SU-DHL-6 (cell line): ENCODE measurements at regions not wholly inside any gene's neighbourhood (a gene's known extent, or its start where the extent isn't known, plus 50 kb on each side); places are given as distances from the start of the nearest gene placed in this dataset.

Source experiments
- H2AFZ ChIP-seq: fragments of 200-600 bp; sonication (generic); 2 replicates; pipeline ENCODE4 v1.6.1; 2014; ENCODE audit warnings: low read depth, mild to moderate bottlenecking, moderate library complexity, mixed read lengths, antibody characterized with exemption, low read length; ENCODE audit not compliant: severe bottlenecking
- H3F3A ChIP-seq: fragments of 200-600 bp; shearing (Covaris generic); 2 replicates; pipeline ENCODE4 v1.6.0; 2016; ENCODE audit warnings: antibody characterized with exemption, mild to moderate bottlenecking; ENCODE audit not compliant: insufficient read depth
- H3K27ac ChIP-seq: fragments of 200-600 bp; sonication (generic); 2 replicates; pipeline ENCODE4 v1.5.1; 2016; ENCODE audit warnings: low read depth, mild to moderate bottlenecking, low read length, moderate library complexity, mixed read lengths
- H3K27me3 ChIP-seq: fragments of 200-600 bp; sonication (generic), shearing (Covaris generic); 2 replicates; pipeline ENCODE4 v1.6.0; 2014; ENCODE audit warnings: mild to moderate bottlenecking, low read length
- H3K36me3 ChIP-seq: fragments of 200-600 bp; sonication (generic); 2 replicates; pipeline ENCODE4 v1.6.1; 2014; ENCODE audit warnings: mild to moderate bottlenecking, low read length, mixed read lengths
- H3K4me2 ChIP-seq: fragments of 300-600, 200-600 bp; shearing (Covaris generic), sonication (generic); 2 replicates; pipeline ENCODE4 v1.6.0; 2014; ENCODE audit warnings: low read length, low read depth, mild to moderate bottlenecking; ENCODE audit not compliant: poor library complexity, severe bottlenecking
- H3K4me3 ChIP-seq: fragments of 200-600 bp; sonication (generic); 2 replicates; pipeline ENCODE4 v1.5.1; 2014; ENCODE audit warnings: antibody characterized with exemption, low read length, mild to moderate bottlenecking, mixed read lengths; ENCODE audit not compliant: insufficient read depth, poor library complexity, severe bottlenecking
- H3K79me2 ChIP-seq: fragments of 200-600 bp; sonication (generic); 2 replicates; pipeline ENCODE4 v1.6.1; 2014; ENCODE audit warnings: mild to moderate bottlenecking, low read length, moderate library complexity; ENCODE audit not compliant: insufficient read depth
- H3K9ac ChIP-seq: fragments of 200-600 bp; sonication (generic); 2 replicates; pipeline ENCODE4 v1.7.0; 2014; ENCODE audit warnings: mild to moderate bottlenecking, low read length
- H3K9me2 ChIP-seq: fragments of 200-600 bp; sonication (generic); replicated peaks from 2 replicates; pipeline ENCODE4 v1.6.1; 2014; ENCODE audit warnings: low read length; ENCODE audit not compliant: insufficient read depth
- H3K9me3 ChIP-seq: fragments of 200-600 bp; sonication (generic); 2 replicates; pipeline ENCODE4 v1.6.1; 2014; ENCODE audit warnings: low read length, mixed read lengths; ENCODE audit not compliant: insufficient read depth
- H4K20me1 ChIP-seq: fragments of 200-600 bp; sonication (generic); 2 replicates; pipeline ENCODE4 v1.6.1; 2014; ENCODE audit warnings: low read depth, mild to moderate bottlenecking, antibody characterized with exemption, low read length, moderate library complexity, mixed read lengths
- CTCF ChIP-seq: fragments of 200-600 bp; sonication (generic); IDR thresholded peaks from one replicate; pipeline ENCODE4 v1.5.1; 2017; ENCODE audit warnings: antibody characterized with exemption, mild to moderate bottlenecking, low read length, moderate library complexity; ENCODE audit not compliant: insufficient read depth, poor library complexity, severe bottlenecking
- EZH2phosphoT487 ChIP-seq: fragments of 200-600 bp; sonication (generic), shearing (Covaris generic); conservative IDR thresholded peaks from 2 replicates; pipeline ENCODE4 v1.6.1; 2018; ENCODE audit warnings: mild to moderate bottlenecking, antibody characterized with exemption, low read length, moderate library complexity, mixed read lengths

- no peaks in the 10 kb centered on the region for H4K20me1 ChIP-seq
- no peaks in the 10 kb centered on the region for H3K27me3 ChIP-seq
- no peak overlapping the region for H3K4me3 ChIP-seq
- no peaks in the 10 kb centered on the region for H3K36me3 ChIP-seq
- H3K4me2 ChIP-seq: no peak overlapping the region
- no peaks in the 10 kb centered on the region for H3K9me2 ChIP-seq
- no peak overlapping the region for H3K9ac ChIP-seq
- H3K79me2 ChIP-seq: no peaks in the 10 kb centered on the region
- no peak overlapping the region for H3K27ac ChIP-seq
- no peak overlapping the region for H2AFZ ChIP-seq
- no peaks in the 10 kb centered on the region for H3K9me3 ChIP-seq
- H3F3A ChIP-seq: no peaks in the 10 kb centered on the region
- TF ChIP-seq EZH2phosphoT487: no peak
- TF ChIP-seq CTCF: no peak
Observed at GRCh38 chr5:72760259-72760658, 56.2 kb upstream of the TNPO1 start.

DNA sequence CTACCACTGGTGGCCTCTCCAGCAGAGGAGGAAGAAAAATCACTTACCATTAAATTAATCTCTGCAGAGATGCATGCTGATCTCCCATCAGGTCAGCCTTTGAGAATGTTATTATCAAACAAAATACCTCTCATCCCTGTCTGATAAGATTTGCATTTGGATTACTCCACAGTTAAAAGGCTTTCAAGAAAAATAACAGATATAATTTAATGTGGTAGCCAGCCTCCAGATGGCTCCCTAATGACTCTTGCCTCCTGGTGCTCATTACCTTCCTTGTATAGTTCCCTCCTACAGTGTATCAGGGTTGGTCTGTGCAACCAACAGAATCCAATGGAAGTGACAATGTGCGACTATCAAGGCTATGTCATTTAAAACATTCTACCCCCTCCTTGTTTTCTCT, 63.6 kb upstream of the TNPO1 start:
- Histone ChIP-seq H3K79me2 (no peaks in the 10 kb centered on the region), H3K27me3 (no peaks in the 10 kb centered on the region), H3K4me2 (no peak overlapping the region), H3F3A (no peaks in the 10 kb centered on the region), H3K36me3 (no peaks in the 10 kb centered on the region), H3K9me3 (no peaks in the 10 kb centered on the region), H3K9me2 (no peaks in the 10 kb centered on the region), H4K20me1 (no peaks in the 10 kb centered on the region), H3K4me3 (no peak overlapping the region), H3K27ac (no peak overlapping the region), H2AFZ (no peak overlapping the region), H3K9ac (no peak overlapping the region)
- no peak for TF ChIP-seq CTCF
- TF ChIP-seq EZH2phosphoT487: no peak

DNA sequence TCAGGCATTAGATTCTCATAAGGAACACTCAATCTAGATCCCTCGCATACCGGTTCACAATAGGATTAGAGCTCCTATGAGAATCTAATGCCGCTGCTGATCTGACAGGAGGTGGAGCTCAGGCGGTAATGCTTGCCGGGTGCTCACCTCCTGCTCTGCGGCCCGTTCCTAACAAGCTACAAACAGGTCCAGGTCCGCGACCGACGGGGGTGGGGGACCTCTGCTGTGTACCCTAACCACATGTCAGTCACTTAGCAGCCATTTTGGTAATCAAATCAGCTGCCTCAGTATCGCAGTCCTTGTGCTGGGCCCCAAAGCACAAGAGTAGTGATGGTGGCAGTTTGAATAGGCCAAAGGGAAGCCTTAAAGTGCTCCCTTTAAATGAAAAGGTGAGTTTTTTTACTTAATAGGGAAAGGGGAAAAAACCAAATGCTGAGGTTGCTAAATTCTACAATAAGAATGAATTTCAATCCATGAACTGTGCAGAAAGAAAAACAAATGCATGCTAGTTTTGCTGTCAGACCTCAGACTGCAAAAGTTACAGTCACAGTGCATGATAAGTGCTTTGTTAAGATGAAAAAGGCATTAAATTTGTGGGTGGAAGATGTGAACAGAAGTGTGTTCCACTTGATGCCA, 67.0 kb upstream of the TNPO1 start:
- Histone ChIP-seq H3K4me2 (no peak overlapping the region), H3K36me3 (no peaks in the 10 kb centered on the region), H3K9me2 (no peaks in the 10 kb centered on the region), H3K79me2 (no peaks in the 10 kb centered on the region), H3F3A (no peaks in the 10 kb centered on the region), H3K27me3 (no peaks in the 10 kb centered on the region), H3K9me3 (no peaks in the 10 kb centered on the region), H3K9ac (no peak overlapping the region), H3K4me3 (no peak overlapping the region), H4K20me1 (no peaks in the 10 kb centered on the region), H2AFZ (no peak overlapping the region), H3K27ac (no peak overlapping the region)
- TF ChIP-seq CTCF (no peak), EZH2phosphoT487 (no peak)
